Upper lobe of left lung (tissue), 6 donors: ENCODE measurements at regions not wholly inside any gene's neighbourhood (a gene's known extent, or its start where the extent isn't known, plus 50 kb on each side); places are given as distances from the start of the nearest gene placed in this dataset.
A peak's percentile ranks its signal among the peaks of the same experiment; 100 is the strongest.

Experiments
- ATAC-seq, 2 donors: fragments of 200-7000 bp; cut with Tn5 transposase; one replicate each; pipeline ENCODE4 v1.9.1; 2022; ENCODE audit warnings: mild to moderate bottlenecking in 2 of 2, moderate library complexity in 2 of 2; ENCODE audit not compliant: low FRiP score in 2 of 2
- DNase-seq, 2 donors: peaks; one replicate each; pipeline ENCODE4 v3.0.0-alpha.2; 2019 to 2020
- H3K27ac ChIP-seq, 4 donors: fragments of 200-600 bp; sonication (generic); one replicate each; pipeline ENCODE4 v1.5.1; 2016 to 2019
- H3K27me3 ChIP-seq, 4 donors: fragments of 200-600 bp; sonication (generic); one replicate each; pipeline ENCODE4 v1.5.1; 2017 to 2019
- H3K36me3 ChIP-seq, 4 donors: fragments of 200-600 bp; sonication (generic); one replicate each; pipeline ENCODE4 v1.5.1; 2016 to 2019
- H3K4me1 ChIP-seq, 4 donors: fragments of 200-600 bp; sonication (generic); one replicate each; pipeline ENCODE4 v1.5.1; 2018 to 2019
- H3K4me3 ChIP-seq, 4 donors: fragments of 200-600 bp; sonication (generic); one replicate each; pipeline ENCODE4 v1.5.1; 2017 to 2019; ENCODE audit warnings: mild to moderate bottlenecking in 2 of 4, moderate library complexity in 1 of 4
- H3K9me3 ChIP-seq, 4 donors: fragments of 200-600 bp; sonication (generic); one replicate each; pipeline ENCODE4 v1.5.1; 2018 to 2019
- EP300 ChIP-seq, 4 donors: sonication (generic); formaldehyde crosslinking; IDR thresholded peaks; one replicate each; pipeline ENCODE4 v1.5.1; 2017; ENCODE audit warnings: antibody characterized with exemption in 4 of 4, control low read depth in 2 of 4
- POLR2A ChIP-seq, 4 donors: fragments of 450-650 bp; IDR thresholded peaks; one replicate each; pipeline ENCODE4 v1.5.1; 2016 to 2017; ENCODE audit warnings: antibody characterized with exemption in 4 of 4, mild to moderate bottlenecking in 2 of 4
- POLR2AphosphoS5 ChIP-seq, 2 donors: sonication (generic); formaldehyde crosslinking; IDR thresholded peaks; one replicate each; pipeline ENCODE4 v1.5.1; 2017; ENCODE audit warnings: antibody characterized with exemption in 2 of 2
- WGBS, 2 donors: methylation state at CpG; one replicate each; pipeline ENCODE4 v1.1.5; 2017 to 2018; 5-methylcytosine and 5-hydroxymethylcytosine counted together
- TF ChIP-seq, protein P1 (sequence below), 6 experiments: fragments of 450-650 bp in 4 of 6; fragments of 200-600 bp in 2 of 6; sonication (generic) in 2 of 6; IDR thresholded peaks; one replicate each; pipeline ENCODE4 v1.5.1; 2016 to 2019; ENCODE audit warnings: antibody characterized with exemption in 6 of 6
- donor health status: DM: no; HTN: no; CAD: no; lungs with moderate emphysema.
- donor health status: DM: no; HTN: yes; CAD: no; lungs with severe emphysema.

DNA sequence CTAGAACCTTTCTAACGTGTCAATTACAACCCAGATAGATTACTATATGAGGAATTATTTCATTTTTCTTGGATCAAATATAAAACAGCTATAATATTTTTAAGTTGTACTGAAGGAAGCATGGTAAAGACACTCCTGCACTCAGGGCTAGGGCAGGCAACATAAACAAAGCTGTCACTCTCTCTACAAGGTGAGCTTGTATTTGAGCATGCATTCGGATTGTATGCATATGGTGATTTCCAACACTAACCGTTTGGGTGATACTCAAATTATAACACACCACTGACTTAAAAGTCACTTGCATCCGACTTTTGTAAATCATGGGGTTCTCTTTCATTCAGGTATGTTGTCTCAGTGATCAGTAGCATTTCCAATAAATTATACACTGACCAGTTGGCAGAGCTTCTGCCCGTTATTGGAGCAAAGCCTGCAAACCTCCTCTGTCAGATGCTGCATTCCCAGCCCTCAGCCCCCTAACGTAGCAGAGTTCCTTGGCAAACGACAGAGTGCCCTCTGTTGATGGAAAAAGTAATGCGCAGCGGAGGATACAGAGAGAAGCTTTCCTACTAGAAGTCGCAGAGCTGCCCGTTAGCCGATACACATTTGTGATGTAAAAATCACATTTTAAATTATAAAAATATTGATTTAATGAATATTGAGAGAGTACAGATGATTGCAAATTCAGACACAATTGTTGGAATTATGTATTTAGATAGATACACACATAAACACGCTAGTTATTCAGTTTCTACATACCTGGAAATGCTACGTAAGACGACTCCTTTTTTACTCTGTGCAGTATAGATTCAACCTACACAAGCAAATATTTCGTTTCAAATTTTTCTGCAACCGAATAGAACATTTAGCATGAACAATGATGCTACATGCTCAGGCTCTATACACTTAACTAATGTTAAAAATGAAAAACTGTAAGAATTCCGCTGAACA, 173.9 kb upstream of the SP4 start:
- ATAC-seq = peak in 1 of 2 donors; percentile 64
- Histone ChIP-seq H3K9me3 (no peaks in the 10 kb centered on the region), H3K27me3 (peaks cover 0 to 13% (median 0%) of the 10 kb centered on the region in 4 donors), H3K27ac (no peak overlapping the region), H3K4me1 (no peaks in the 10 kb centered on the region), H3K4me3 (no peak overlapping the region), H3K36me3 (no peaks in the 10 kb centered on the region)
- TF ChIP-seq EP300 (IDR thresholded peaks at IDR 0.05) = no peak
- TF ChIP-seq, protein P1, sequence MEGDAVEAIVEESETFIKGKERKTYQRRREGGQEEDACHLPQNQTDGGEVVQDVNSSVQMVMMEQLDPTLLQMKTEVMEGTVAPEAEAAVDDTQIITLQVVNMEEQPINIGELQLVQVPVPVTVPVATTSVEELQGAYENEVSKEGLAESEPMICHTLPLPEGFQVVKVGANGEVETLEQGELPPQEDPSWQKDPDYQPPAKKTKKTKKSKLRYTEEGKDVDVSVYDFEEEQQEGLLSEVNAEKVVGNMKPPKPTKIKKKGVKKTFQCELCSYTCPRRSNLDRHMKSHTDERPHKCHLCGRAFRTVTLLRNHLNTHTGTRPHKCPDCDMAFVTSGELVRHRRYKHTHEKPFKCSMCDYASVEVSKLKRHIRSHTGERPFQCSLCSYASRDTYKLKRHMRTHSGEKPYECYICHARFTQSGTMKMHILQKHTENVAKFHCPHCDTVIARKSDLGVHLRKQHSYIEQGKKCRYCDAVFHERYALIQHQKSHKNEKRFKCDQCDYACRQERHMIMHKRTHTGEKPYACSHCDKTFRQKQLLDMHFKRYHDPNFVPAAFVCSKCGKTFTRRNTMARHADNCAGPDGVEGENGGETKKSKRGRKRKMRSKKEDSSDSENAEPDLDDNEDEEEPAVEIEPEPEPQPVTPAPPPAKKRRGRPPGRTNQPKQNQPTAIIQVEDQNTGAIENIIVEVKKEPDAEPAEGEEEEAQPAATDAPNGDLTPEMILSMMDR (IDR thresholded peaks at IDR 0.05) = peak in 4 of 6 experiments; percentile 6 to 37 (median 30)
- TF ChIP-seq POLR2A (IDR thresholded peaks at IDR 0.05) = no peak
- TF ChIP-seq POLR2AphosphoS5 (IDR thresholded peaks at IDR 0.05) = no peak
- DNase-seq = peak in 1 of 2 donors; percentile 47
- 15 to 16% methylated on average over 18 of the region's 18 CpGs for WGBS, 2 donors

DNA sequence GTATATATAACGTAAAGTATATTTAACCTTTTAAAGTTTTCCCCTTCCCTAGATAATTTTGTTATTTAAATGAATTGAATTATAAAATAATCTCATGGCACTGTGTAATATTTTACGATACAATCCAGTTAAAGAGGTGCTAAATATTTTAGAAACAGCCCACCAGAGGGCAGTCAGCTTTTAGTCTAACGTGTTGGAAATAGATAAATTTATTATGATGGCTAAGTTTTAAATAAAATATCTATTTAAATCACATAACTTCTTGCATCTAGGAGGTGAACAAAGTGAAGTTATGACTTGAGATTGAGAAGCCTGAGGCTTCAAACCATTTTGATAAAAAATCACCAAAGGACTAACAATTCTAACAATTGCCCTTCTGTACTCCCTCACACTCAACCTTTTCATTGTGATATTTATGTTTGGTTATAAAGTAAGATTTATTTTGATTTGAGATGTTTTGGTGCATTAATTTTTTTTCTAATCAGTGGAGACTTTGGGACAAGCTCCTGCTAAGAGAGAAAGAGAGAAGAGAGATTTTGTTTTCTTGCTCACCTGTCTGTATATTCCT, 171.5 kb upstream of the SP4 start:
- DNase-seq (no peak), ATAC-seq (no peak)
- Histone ChIP-seq H3K27me3 (peaks cover 0 to 13% (median 0%) of the 10 kb centered on the region in 4 donors), H3K36me3 (no peaks in the 10 kb centered on the region), H3K9me3 (no peaks in the 10 kb centered on the region), H3K4me1 (no peaks in the 10 kb centered on the region), H3K4me3 (no peak overlapping the region), H3K27ac (no peak overlapping the region)
- TF ChIP-seq, protein P1 (IDR thresholded peaks at IDR 0.05) = peak in 5 of 6 experiments; percentile 21 to 40 (median 31)
- TF ChIP-seq POLR2AphosphoS5 (IDR thresholded peaks at IDR 0.05) = no peak
- WGBS, 2 donors = 5 to 13% methylated on average over 3 of the region's 3 CpGs

DNA sequence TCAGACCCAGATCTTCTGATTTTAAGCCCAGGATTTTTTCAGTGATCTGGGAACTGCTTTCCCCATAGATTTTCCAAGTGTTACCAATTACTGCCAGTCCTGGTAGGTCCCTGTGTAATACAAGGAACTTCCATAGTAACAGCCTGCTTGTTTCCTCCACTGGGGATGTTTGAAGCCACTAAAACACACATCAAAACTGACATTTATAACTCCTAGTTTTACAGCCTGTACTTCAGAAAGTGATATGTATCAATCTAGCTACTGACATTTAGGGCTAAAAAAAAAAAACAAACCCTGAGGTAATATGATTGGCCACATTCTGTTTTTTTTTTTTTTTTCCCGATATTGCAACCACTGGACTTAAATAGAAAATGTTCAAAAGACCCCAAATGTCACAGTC, 166.9 kb upstream of the SP4 start:
- H3K27me3 ChIP-seq = no peaks in the 10 kb centered on the region
- H3K27ac ChIP-seq = no peak overlapping the region
- no peaks in the 10 kb centered on the region for H3K9me3 ChIP-seq
- TF ChIP-seq POLR2A (IDR thresholded peaks at IDR 0.05) (no peak), POLR2AphosphoS5 (IDR thresholded peaks at IDR 0.05) (no peak), EP300 (IDR thresholded peaks at IDR 0.05) (no peak)
- TF ChIP-seq, protein P1 (IDR thresholded peaks at IDR 0.05) = no peak
- WGBS, 2 donors = 53 to 73% methylated on average over 1 of the region's 1 CpG
- ATAC-seq (no peak), DNase-seq (no peak)
- H3K36me3 ChIP-seq = no peaks in the 10 kb centered on the region
- H3K4me1 ChIP-seq = no peaks in the 10 kb centered on the region
- no peak overlapping the region for H3K4me3 ChIP-seq

DNA sequence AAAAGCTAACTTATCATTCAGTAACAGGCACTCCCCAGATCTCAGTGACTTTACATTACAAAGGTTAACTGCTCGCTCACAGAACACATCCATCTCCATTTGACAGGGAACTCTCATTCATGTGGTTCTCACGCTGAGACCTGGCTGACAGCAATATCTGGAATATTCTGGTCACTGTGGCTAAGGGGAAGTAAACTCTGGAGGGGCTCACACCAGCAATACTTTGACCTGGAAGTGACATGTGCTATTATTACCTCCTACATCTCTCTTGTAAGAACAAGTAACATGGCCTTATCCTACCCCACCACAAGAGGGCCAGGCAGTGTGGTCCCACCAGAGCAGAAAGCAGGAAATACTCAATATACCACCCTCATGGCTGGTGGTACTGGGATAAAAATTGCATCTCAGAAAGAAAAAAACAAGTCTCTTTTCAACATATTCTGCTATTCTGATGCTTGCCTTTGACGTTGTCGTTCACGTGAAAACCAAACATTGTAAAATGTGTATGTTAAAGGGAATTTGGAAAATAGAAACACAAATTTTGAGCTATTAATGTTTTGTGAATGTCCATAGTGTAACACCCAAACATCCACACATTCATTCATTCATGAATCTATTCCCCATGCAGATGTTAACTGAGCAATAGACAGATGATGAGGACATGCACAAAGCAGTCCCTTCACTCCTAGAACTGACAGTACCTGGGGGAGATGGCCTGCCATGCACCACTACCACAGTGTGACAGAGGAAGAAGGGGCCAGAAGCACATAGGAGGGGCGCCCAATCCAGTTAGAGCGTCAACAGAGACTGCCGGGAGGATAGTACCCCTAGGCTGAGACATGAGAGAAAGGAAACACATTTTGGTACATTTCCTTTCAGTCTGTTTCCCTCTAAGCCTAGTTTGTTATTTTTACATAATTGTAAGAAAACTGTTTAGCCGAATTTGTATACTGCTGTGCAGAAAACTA, 166.0 kb upstream of the SP4 start:
- Histone ChIP-seq H3K9me3 (no peaks in the 10 kb centered on the region), H3K4me3 (no peak overlapping the region), H3K27ac (no peak overlapping the region), H3K36me3 (no peaks in the 10 kb centered on the region), H3K4me1 (no peaks in the 10 kb centered on the region), H3K27me3 (no peaks in the 10 kb centered on the region)
- WGBS, 2 donors = 19 to 42% methylated on average over 9 of the region's 9 CpGs
- ATAC-seq = peak in 1 of 2 donors; percentile 59
- no peak for DNase-seq
- TF ChIP-seq POLR2AphosphoS5 (IDR thresholded peaks at IDR 0.05) = no peak
- TF ChIP-seq, protein P1 (IDR thresholded peaks at IDR 0.05) = peak in 4 of 6 experiments; percentile 24 to 35 (median 27)
